HL-60 (cell line): ENCODE measurements at regions not wholly inside any gene's neighbourhood (a gene's known extent, or its start where the extent isn't known, plus 50 kb on each side); places are given as distances from the start of the nearest gene placed in this dataset.

ENCODE experiments used
- POLR2AphosphoS5 ChIP-seq: IDR thresholded peaks from 2 replicates; pipeline ENCODE4 v1.6.1; 2012; ENCODE audit warnings: low read depth
- SPI1 ChIP-seq: IDR thresholded peaks from 2 replicates; pipeline ENCODE4 v1.6.1; 2012; ENCODE audit warnings: low read depth, mild to moderate bottlenecking, borderline replicate concordance
- TF ChIP-seq, protein P1 (sequence below): IDR thresholded peaks from one replicate; pipeline ENCODE4 v1.5.1; 2011; ENCODE audit warnings: low read length, control low read depth, inconsistent platforms; ENCODE audit not compliant: insufficient read depth

DNA sequence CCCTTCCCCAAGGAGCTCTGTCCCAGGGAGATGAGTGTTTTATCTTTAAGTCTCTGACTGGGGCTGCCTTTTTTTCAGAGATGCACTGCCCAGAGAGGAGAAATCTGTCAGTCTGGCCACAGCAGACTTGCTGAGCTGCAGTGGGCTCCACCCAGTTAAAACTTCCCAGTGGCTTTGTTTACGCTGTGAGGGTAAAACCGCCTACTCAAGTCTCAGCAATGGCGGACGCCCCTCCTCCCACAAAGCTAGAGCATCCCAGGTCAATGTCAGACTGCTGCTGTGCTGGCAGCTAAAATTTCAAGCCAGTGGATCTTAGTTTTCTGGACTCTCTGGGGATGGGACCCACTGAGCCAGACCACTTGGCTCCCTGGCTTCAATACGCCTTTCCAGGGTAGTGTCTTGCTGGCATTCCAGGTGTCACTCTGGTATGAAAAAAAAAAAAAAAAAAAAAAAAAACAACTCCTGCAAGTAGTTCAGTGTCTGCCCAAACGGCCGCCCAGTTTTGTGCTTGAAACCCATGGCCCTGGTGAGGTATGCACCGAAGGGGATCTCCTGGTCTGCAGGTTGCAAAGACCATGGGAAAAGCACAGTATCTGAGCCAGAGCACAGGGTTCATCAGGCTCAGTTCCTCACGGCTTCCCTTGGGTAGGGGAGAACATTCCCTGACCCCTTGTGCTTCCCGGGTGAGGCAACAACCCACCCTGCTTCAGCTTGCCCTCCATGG, 1616.1 kb upstream of the ADGRL3 start:
- TF ChIP-seq, protein P1, sequence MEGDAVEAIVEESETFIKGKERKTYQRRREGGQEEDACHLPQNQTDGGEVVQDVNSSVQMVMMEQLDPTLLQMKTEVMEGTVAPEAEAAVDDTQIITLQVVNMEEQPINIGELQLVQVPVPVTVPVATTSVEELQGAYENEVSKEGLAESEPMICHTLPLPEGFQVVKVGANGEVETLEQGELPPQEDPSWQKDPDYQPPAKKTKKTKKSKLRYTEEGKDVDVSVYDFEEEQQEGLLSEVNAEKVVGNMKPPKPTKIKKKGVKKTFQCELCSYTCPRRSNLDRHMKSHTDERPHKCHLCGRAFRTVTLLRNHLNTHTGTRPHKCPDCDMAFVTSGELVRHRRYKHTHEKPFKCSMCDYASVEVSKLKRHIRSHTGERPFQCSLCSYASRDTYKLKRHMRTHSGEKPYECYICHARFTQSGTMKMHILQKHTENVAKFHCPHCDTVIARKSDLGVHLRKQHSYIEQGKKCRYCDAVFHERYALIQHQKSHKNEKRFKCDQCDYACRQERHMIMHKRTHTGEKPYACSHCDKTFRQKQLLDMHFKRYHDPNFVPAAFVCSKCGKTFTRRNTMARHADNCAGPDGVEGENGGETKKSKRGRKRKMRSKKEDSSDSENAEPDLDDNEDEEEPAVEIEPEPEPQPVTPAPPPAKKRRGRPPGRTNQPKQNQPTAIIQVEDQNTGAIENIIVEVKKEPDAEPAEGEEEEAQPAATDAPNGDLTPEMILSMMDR: no peak
- TF ChIP-seq POLR2AphosphoS5: no peak
- no peak for TF ChIP-seq SPI1
